Kidney glomerular epithelial cell (primary cell): ENCODE measurements at regions not wholly inside any gene's neighbourhood (a gene's known extent, or its start where the extent isn't known, plus 50 kb on each side); places are given as distances from the start of the nearest gene placed in this dataset.

Experiments
- DNase-seq: peaks from one replicate; lab custom pipeline; 2025; lab: John Stamatoyannopoulos, UW

- DNase-seq, result no peak
Measured at GRCh38 chr7:115883629-115884028, 146.9 kb downstream of the TFEC start.

- no peak for DNase-seq
Measured at GRCh38 chr7:115881476-115881875, 149.1 kb downstream of the TFEC start.

DNA sequence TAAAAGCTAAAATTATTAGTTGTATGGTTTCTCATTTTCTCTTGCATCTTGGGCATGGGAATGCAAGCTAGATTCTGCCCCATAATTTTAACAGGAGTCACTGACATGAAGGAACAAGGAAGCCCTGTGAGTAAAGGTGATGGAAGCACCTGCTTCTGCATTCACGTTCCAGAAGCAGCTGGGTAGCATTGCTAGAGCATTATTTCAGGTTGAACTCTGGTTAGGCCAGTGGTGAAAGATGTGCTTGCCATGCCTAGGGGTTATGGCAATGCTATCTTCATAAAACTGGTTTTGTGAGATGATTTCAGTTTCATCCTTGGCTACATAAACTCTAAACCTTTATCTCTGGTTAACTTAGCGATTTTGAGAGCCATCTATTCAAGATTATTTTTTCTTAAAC is 151.4 kb downstream of the TFEC start:
- DNase-seq, result no peak

GRCh38 chr7:115869801-115870200 is 160.8 kb downstream of the TFEC start:
- no peak for DNase-seq

GRCh38 chr7:115869190-115869589 is 161.4 kb downstream of the TFEC start:
- no peak for DNase-seq

- no peak for DNase-seq
Measured at GRCh38 chr7:115868369-115868768, 162.2 kb downstream of the TFEC start.

DNA sequence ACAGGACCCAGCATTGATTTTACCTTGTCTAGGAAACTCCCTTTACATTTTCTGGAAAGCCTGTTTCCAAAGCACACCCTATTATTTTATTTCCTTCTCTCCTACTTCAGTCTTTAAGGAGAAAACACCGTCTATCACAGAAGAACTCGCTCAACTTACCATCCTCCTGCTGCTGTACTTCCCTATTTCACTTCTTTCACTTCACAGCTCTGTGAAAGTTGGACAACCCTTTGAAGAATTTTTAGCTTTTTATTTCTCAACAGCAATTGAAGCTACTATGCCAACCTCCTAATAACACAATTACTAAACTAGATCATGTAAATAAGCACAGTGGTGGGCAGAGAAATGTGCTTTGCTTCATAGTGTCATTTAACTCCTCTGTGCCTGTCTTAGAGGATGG is 166.5 kb downstream of the TFEC start:
- no peak for DNase-seq

DNA sequence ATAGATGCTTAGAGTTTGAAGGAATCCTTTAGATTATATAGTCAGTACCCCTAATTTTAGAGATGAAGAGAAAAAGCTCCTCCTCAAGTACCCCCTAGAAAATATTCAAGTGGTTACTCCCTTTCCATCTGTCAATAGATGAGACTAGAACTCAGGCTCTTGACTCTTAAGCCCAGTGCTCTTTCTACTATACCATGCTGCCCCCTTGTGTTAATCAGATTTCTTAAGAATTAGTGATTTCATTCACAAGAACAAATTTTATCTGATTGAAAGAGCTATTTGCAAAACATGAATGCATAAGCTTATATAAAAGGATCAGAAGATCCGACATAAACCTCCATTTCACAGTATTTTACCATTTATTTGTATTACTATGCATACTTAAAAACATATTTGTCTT is 179.3 kb downstream of the TFEC start:
- peak; percentile 29 for DNase-seq

DNA sequence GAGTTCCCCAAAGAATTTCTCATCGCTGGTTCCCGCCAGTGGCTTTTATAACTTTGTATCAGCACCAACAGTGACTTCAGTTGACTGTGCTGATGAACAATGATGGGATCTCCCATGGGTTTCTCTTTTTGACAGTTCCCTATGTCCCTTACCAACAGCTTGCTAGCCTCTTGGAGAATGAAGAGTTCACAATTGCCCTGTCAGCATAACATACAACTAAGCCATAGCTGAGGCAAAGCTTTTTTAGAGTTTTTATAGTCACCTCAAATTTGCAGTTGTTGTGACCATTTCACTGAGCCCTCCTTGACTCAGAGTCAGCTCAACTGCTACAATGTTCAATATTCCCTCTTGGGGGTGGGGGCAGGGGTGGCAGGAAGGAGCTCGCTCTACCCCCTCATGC is 179.8 kb downstream of the TFEC start:
- no peak for DNase-seq

GRCh38 chr7:115844857-115845256 is 185.7 kb downstream of the TFEC start:
- no peak for DNase-seq

DNA sequence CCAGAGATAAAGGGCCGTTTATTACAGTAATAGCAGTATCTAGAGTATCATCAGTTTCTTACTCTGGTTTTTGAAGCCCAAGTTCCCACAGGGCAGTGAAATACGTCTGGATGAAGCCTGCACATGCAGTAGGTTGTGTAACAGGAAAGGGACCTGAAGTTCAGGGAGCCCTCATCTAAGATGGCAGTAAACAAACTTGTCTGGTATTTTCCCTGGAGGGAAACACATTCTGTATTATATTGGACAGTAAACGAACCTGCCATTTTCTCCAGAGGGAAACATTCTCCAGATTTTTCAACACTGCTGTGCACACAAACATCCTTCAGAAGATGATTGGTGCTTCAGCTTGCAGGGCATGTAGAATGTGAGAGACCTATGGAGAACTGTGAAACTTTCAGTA is 189.9 kb downstream of the TFEC start:
- DNase-seq, result no peak

DNA sequence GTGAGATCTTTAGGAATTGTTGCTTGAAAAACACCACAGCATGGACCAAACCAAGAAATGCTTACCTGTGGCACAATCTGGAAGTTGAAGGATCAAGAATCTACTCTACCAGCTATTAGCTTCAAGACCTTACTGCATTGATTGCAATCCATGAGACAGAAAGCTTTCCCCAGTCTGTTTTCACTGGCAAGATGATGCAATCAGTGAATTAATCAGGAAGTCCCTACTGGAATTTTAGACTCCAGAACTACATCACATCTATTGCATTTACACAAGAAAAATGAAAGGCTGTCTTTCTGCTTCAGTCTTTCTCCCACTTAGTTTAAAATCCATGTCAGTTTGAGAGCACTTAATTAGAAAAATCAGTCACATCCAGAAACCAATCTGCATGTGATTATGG is 191.7 kb downstream of the TFEC start:
- no peak for DNase-seq

GRCh38 chr7:115831371-115831770 is 199.2 kb downstream of the TFEC start:
- DNase-seq, result no peak

DNA sequence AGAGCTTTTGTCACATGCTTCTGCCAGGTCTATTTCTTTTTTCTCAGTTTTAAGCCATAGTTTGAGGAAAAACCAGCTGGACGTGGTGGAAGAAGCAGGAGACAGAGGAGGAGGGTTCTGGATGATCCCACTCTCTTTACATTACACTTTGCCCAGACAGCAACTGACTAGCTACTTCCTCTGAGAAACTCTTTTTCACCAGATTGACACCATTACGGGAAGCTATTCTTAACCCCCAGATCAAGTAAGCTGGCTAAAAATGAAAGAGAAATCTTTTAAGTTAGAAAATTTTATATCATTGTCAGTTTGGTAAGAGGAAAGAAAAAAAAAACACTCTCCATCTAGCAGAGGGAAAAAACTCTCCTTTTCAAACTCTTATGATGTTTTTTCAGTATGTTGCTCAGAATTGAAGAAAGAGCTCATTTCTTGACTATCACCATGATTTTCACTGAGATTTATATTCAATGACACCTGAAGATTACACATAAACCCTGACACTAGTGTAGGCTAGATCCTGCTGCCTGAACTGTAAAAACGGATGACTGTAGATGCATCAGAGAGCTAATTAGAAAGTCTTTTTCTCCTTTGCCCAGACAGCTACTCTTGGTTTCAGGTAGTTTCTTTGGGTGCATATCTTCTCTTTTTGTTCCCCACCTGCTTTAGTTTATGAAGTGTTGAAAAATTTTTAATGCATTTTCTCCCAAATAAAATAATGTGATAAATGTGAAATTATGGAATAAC is 203.1 kb downstream of the TFEC start:
- DNase-seq, result no peak

DNA sequence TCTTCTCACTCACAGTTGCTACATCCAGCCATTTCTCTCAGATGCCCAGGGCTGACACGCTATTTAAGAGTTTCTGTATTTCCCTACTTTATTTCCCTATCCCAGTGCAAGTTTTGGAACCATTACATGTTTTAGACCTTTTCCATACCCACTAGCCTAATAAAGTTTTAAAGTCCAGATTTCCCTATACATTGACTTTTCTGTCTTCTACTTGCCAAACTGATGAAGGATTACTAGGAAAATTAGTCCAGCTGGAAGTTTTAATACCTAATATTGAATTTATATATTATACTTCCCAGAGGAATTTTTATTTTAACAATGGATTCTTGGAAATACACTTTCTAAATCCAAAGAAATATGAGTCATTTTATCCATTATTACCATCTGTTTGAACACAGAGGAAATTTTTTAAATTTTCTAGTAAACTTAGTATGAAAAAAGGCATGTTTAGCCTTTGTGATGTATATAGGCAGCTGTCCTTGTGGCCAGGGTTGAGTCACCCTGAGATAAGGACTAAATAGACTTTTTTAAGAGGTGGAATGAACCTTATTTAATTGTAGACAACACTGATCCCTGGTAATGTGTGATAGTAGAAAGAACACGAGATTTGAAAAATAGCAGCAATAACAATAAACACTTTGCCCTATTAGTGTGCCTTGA is 205.0 kb downstream of the TFEC start:
- no peak for DNase-seq

DNA sequence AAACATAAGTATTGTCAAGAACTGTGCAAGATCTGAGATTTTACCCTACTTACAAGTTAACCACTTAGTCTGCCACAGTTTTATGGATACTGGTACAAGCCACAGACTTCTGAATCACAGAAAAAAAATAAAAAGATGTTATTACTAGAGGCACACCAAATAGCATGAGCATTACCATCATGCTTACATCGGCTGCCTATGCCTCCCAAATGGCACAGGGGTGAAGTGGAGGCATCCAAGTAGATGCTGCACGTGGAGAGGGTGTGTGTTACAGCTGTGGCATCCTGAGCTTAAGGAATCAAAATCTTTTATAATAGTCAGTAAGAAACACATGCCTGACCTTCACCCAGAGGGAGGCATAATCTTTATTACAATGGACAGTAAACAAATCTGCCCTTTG is 207.8 kb downstream of the TFEC start:
- DNase-seq, result no peak

DNA sequence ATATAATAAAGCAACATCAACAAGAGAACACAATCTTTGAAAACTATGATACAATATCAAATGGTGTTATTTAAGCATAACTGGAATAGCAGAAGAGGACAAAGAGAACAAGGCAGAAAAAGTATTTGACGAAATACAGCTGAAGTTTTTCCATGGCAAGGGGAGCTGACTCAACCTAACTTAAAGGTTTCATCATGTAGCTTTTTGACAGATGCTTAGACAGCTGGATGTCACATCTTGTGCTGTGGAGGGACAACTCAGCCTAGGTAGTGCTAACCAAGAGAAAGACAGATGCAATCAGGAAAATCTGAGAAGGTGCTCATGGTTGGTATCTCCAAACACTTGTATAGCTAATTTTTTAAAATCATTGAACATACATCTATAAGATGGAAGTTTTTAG is 208.2 kb downstream of the TFEC start:
- DNase-seq, result no peak

- DNase-seq, result no peak
Measured at GRCh38 chr7:115816318-115816974, 214.1 kb downstream of the TFEC start.

DNA sequence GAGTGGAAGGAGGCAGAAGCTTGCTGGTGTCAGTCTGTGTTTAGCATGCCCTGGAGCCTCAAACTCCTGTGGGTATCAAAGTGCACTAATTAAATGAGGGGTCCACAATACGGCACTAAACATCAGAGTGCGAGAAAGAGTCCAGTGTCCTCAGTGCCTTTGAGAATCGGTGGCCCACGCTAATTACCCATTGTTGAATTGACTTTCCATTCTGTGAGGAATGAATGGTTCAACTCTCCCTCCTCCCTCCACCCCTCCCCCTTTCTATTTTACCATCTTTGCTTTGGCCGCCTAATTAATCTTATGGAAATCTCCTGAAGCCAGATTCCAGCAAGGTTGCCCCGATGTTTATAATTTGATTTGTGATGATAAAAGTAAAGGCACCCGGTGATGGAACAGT is 217.8 kb downstream of the TFEC start:
- DNase-seq, result no peak

- DNase-seq, result no peak
Measured at GRCh38 chr7:115805458-115805857, 225.1 kb downstream of the TFEC start.

GRCh38 chr7:115802415-115802814 is 228.1 kb downstream of the TFEC start:
- DNase-seq, result no peak

- no peak for DNase-seq
Measured at GRCh38 chr7:115799430-115799829, 231.1 kb downstream of the TFEC start.

- DNase-seq, result no peak
Measured at GRCh38 chr7:115793958-115794702, 236.4 kb downstream of the TFEC start.
